ENCODE measurements at regions not wholly inside any gene's neighbourhood (a gene's known extent, or its start where the extent isn't known, plus 50 kb on each side); places are given as distances from the start of the nearest gene placed in this dataset.

DNA sequence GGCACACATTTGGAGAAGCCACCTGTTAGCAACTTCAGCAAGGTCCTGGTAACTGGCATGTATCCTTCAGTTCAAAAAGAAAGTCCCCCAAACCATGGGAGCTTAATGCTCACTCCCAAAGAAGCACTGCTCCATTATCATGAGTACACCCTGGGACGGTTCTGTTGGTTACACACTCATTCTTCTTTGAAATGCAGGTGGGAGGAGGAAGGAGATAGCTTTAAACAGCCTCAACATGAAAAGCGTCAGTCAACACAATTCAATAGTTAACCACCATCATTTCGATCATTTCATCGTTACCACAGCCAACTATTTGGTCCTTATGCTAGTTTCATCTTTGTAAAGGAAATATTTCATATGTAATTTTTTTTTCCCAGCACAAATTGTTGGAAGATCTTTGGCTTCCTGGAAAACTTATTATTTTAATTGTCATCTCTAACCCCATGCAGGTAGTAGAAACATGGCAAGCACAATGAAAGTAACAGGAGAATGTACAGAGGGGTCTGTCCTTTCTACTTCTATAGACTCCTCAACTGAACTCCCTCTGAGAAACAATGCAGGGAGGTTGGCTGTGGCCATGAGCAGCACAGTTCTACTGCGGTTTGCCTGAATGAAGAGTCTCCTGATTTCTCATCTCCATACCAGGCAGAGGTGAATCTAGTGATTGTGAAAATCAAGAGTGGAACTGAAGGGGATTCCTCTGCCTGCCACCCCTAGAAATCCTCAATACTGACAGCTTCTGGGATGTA, 196.4 kb upstream of the FOXN3 start:
- TF ChIP-seq, protein P1, sequence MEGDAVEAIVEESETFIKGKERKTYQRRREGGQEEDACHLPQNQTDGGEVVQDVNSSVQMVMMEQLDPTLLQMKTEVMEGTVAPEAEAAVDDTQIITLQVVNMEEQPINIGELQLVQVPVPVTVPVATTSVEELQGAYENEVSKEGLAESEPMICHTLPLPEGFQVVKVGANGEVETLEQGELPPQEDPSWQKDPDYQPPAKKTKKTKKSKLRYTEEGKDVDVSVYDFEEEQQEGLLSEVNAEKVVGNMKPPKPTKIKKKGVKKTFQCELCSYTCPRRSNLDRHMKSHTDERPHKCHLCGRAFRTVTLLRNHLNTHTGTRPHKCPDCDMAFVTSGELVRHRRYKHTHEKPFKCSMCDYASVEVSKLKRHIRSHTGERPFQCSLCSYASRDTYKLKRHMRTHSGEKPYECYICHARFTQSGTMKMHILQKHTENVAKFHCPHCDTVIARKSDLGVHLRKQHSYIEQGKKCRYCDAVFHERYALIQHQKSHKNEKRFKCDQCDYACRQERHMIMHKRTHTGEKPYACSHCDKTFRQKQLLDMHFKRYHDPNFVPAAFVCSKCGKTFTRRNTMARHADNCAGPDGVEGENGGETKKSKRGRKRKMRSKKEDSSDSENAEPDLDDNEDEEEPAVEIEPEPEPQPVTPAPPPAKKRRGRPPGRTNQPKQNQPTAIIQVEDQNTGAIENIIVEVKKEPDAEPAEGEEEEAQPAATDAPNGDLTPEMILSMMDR (IDR thresholded peaks at IDR 0.05; ENCODE audit: low read depth, low read length) = no peak
- TF ChIP-seq, protein P2, sequence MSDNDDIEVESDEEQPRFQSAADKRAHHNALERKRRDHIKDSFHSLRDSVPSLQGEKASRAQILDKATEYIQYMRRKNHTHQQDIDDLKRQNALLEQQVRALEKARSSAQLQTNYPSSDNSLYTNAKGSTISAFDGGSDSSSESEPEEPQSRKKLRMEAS (IDR thresholded peaks at IDR 0.05; ENCODE audit: low read depth, low read length) = no peak
- TF ChIP-seq POLR2A (IDR thresholded peaks at IDR 0.05; ENCODE audit: extremely low read depth, insufficient read length) (no peak), MYC (IDR thresholded peaks at IDR 0.05; ENCODE audit: low read depth, low read length) (no peak)

Data from NB4 (cell line).